ENCODE measurements at regions not wholly inside any gene's neighbourhood (a gene's known extent, or its start where the extent isn't known, plus 50 kb on each side); places are given as distances from the start of the nearest gene placed in this dataset.

DNA sequence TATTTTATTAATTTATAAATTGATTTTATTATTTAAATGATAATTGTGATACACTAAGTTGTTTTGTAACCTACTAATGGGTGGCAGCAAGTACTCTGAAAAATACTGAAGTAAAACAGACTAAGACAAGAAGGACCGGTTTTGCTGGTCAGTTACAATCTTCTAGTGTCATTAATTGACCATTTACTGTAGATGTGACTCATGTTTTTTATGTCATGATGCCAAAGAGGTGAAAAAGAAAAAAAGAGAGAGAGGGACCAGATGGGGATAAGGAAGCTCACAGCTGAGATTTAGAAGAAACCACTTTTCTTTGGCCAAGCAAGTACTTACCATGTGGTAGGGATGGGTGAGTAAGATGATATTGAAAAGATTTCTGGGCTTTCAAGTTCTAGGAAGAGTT, 955.8 kb upstream of the LRRTM1 start:
- TF ChIP-seq, protein P1, sequence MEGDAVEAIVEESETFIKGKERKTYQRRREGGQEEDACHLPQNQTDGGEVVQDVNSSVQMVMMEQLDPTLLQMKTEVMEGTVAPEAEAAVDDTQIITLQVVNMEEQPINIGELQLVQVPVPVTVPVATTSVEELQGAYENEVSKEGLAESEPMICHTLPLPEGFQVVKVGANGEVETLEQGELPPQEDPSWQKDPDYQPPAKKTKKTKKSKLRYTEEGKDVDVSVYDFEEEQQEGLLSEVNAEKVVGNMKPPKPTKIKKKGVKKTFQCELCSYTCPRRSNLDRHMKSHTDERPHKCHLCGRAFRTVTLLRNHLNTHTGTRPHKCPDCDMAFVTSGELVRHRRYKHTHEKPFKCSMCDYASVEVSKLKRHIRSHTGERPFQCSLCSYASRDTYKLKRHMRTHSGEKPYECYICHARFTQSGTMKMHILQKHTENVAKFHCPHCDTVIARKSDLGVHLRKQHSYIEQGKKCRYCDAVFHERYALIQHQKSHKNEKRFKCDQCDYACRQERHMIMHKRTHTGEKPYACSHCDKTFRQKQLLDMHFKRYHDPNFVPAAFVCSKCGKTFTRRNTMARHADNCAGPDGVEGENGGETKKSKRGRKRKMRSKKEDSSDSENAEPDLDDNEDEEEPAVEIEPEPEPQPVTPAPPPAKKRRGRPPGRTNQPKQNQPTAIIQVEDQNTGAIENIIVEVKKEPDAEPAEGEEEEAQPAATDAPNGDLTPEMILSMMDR (IDR thresholded peaks at IDR 0.05): no peak
- TF ChIP-seq EP300 (IDR thresholded peaks at IDR 0.05): no peak

All from upper lobe of left lung (tissue), 4 donors.